H1 (cell line): ENCODE measurements at regions not wholly inside any gene's neighbourhood (a gene's known extent, or its start where the extent isn't known, plus 50 kb on each side); places are given as distances from the start of the nearest gene placed in this dataset.

Source experiments
- POLR2A ChIP-seq, 2 experiments: IDR thresholded peaks; 1 replicate in 1 of 2; 2 replicates in 1 of 2; pipeline ENCODE4 v1.6.1; 2011; ENCODE audit warnings: low read depth in 2 of 2, low read length in 2 of 2, mild to moderate bottlenecking in 2 of 2; ENCODE audit errors: control extremely low read depth in 1 of 2
- SIX5 ChIP-seq: IDR thresholded peaks from 2 replicates; pipeline ENCODE4 v1.6.1; 2011; ENCODE audit warnings: mild to moderate bottlenecking, low read depth, low read length
- SP1 ChIP-seq: IDR thresholded peaks from 2 replicates; pipeline ENCODE4 v1.6.1; 2011; ENCODE audit warnings: low read depth, low read length
- ZNF274 ChIP-seq: IDR thresholded peaks from 2 replicates; pipeline ENCODE4 v1.7.0; 2012; ENCODE audit warnings: low read length, borderline replicate concordance; ENCODE audit errors: extremely low read depth

GRCh38 chr1:37166005-37166404, 131.7 kb upstream of the GRIK3 start:
- TF ChIP-seq SIX5, result no peak
- TF ChIP-seq ZNF274, result no peak
- no peak for TF ChIP-seq SP1
- no peak for TF ChIP-seq POLR2A (IDR thresholded peaks at IDR 0.05; ENCODE audit: control extremely low read depth in 1 of 2, low read depth in 2 of 2, low read length in 2 of 2)
